Immature natural killer cell (primary cell): ENCODE measurements at regions not wholly inside any gene's neighbourhood (a gene's known extent, or its start where the extent isn't known, plus 50 kb on each side); places are given as distances from the start of the nearest gene placed in this dataset.

ENCODE experiments used
- DNase-seq, 3 donors: peaks; one replicate each; pipeline ENCODE4 v3.0.0; 2022; ENCODE audit warnings: mixed read lengths in 1 of 3
- H3K27ac Mint-ChIP-seq, 6 donors: one replicate each; pipeline ENCODE4 v1.8.0; 2020; ENCODE audit warnings: mixed read lengths in 6 of 6, mild to moderate bottlenecking in 5 of 6, inconsistent platforms in 4 of 6, moderate library complexity in 3 of 6
- H3K27me3 Mint-ChIP-seq, 3 donors: one replicate each; pipeline ENCODE4 v1.8.0; 2020 to 2021; ENCODE audit warnings: low read depth in 3 of 3, mild to moderate bottlenecking in 3 of 3, mixed read lengths in 3 of 3, moderate library complexity in 3 of 3, inconsistent platforms in 1 of 3
- H3K36me3 Mint-ChIP-seq, 3 donors: one replicate each; pipeline ENCODE4 v1.8.0; 2020; ENCODE audit warnings: mixed read lengths in 3 of 3, inconsistent platforms in 2 of 3, mild to moderate bottlenecking in 2 of 3
- H3K4me1 Mint-ChIP-seq, 2 donors: one replicate each; pipeline ENCODE4 v1.8.0; 2020; ENCODE audit warnings: inconsistent platforms in 2 of 2, mild to moderate bottlenecking in 2 of 2, mixed read lengths in 2 of 2, moderate library complexity in 1 of 2
- H3K4me3 Mint-ChIP-seq, 5 donors: one replicate each; pipeline ENCODE4 v1.8.0; 2020; ENCODE audit warnings: mild to moderate bottlenecking in 5 of 5, mixed read lengths in 5 of 5, inconsistent platforms in 3 of 5, moderate library complexity in 3 of 5
- H3K9me3 Mint-ChIP-seq, 6 donors: one replicate each; pipeline ENCODE4 v1.8.0; 2020; ENCODE audit warnings: mild to moderate bottlenecking in 6 of 6, mixed read lengths in 6 of 6, inconsistent platforms in 4 of 6, moderate library complexity in 3 of 6

GRCh38 chrX:36436361-36436760 is 516.8 kb downstream of the CFAP47 start:
- Mint-ChIP-seq H3K27ac (no peak overlapping the region), H3K4me3 (no peak overlapping the region), H3K4me1 (no peaks in the 10 kb centered on the region), H3K9me3 (peaks cover 0 to 10% (median 3%) of the 10 kb centered on the region in 6 donors), H3K36me3 (no peaks in the 10 kb centered on the region), H3K27me3 (no peaks in the 10 kb centered on the region)
- no peak for DNase-seq

- DNase-seq = no peak
- no peaks in the 10 kb centered on the region for H3K27me3 Mint-ChIP-seq
- peaks cover 0 to 10% (median 2%) of the 10 kb centered on the region in 6 donors for H3K9me3 Mint-ChIP-seq
- no peaks in the 10 kb centered on the region for H3K36me3 Mint-ChIP-seq
- no peak overlapping the region for H3K27ac Mint-ChIP-seq
- H3K4me3 Mint-ChIP-seq = no peak overlapping the region
- H3K4me1 Mint-ChIP-seq = no peaks in the 10 kb centered on the region
These were observed 523.5 kb downstream of the CFAP47 start for GRCh38 chrX:36443007-36443406.

- Mint-ChIP-seq H3K4me1 (no peaks in the 10 kb centered on the region), H3K4me3 (no peak overlapping the region)
These were observed 526.0 kb downstream of the CFAP47 start for GRCh38 chrX:36445566-36445965.

GRCh38 chrX:36462142-36462541 is 542.6 kb downstream of the CFAP47 start:
- DNase-seq = no peak
- no peak overlapping the region for H3K4me3 Mint-ChIP-seq
- no peak overlapping the region for H3K27ac Mint-ChIP-seq
- peaks cover 2 to 8% (median 4%) of the 10 kb centered on the region in 6 donors for H3K9me3 Mint-ChIP-seq
- H3K4me1 Mint-ChIP-seq = no peaks in the 10 kb centered on the region
- H3K27me3 Mint-ChIP-seq = no peaks in the 10 kb centered on the region
- H3K36me3 Mint-ChIP-seq = no peaks in the 10 kb centered on the region

More at GRCh38 chrX:36445566-36445965, 526.0 kb downstream of the CFAP47 start:
- no peak overlapping the region for H3K27ac Mint-ChIP-seq
- H3K9me3 Mint-ChIP-seq = peaks cover 0 to 6% (median 2%) of the 10 kb centered on the region in 6 donors
- no peaks in the 10 kb centered on the region for H3K27me3 Mint-ChIP-seq
- H3K36me3 Mint-ChIP-seq = no peaks in the 10 kb centered on the region
- no peak for DNase-seq

- no peak overlapping the region for H3K4me3 Mint-ChIP-seq
- DNase-seq = no peak
- no peak overlapping the region for H3K27ac Mint-ChIP-seq
- H3K9me3 Mint-ChIP-seq = peaks cover 0 to 3% (median 0%) of the 10 kb centered on the region in 6 donors
- no peaks in the 10 kb centered on the region for H3K36me3 Mint-ChIP-seq
- no peaks in the 10 kb centered on the region for H3K4me1 Mint-ChIP-seq
- H3K27me3 Mint-ChIP-seq = peaks cover 0 to 5% (median 0%) of the 10 kb centered on the region in 3 donors
These were observed 527.6 kb upstream of the FAM47C start for GRCh38 chrX:36480441-36480990.

GRCh38 chrX:36501169-36501702 is 506.9 kb upstream of the FAM47C start:
- Mint-ChIP-seq H3K9me3 (peaks cover 0 to 6% (median under 1%) of the 10 kb centered on the region in 6 donors), H3K4me1 (no peaks in the 10 kb centered on the region), H3K36me3 (peaks cover 0 to 4% (median 0%) of the 10 kb centered on the region in 3 donors), H3K27ac (no peak overlapping the region), H3K27me3 (peaks cover 0 to 2% (median 0%) of the 10 kb centered on the region in 3 donors), H3K4me3 (no peak overlapping the region)
- no peak for DNase-seq

GRCh38 chrX:36504625-36505024 is 503.5 kb upstream of the FAM47C start:
- Mint-ChIP-seq H3K27me3 (peaks cover 0 to 2% (median 0%) of the 10 kb centered on the region in 3 donors), H3K9me3 (peaks cover 5 to 12% (median 7%) of the 10 kb centered on the region in 6 donors), H3K36me3 (peaks cover 0 to 4% (median 0%) of the 10 kb centered on the region in 3 donors), H3K27ac (no peak overlapping the region), H3K4me3 (no peak overlapping the region), H3K4me1 (no peaks in the 10 kb centered on the region)
- DNase-seq = no peak

GRCh38 chrX:36508042-36508441 is 500.1 kb upstream of the FAM47C start:
- Mint-ChIP-seq H3K4me3 (no peak overlapping the region), H3K9me3 (peaks cover 3 to 20% (median 9%) of the 10 kb centered on the region in 6 donors), H3K27me3 (no peaks in the 10 kb centered on the region), H3K4me1 (no peaks in the 10 kb centered on the region), H3K27ac (no peak overlapping the region), H3K36me3 (peaks cover 0 to 1% (median 0%) of the 10 kb centered on the region in 3 donors)
- no peak for DNase-seq

GRCh38 chrX:36510736-36511135 is 497.4 kb upstream of the FAM47C start:
- Mint-ChIP-seq H3K27me3 (peaks cover 0 to 3% (median 2%) of the 10 kb centered on the region in 3 donors), H3K4me1 (no peaks in the 10 kb centered on the region), H3K4me3 (no peak overlapping the region), H3K27ac (no peak overlapping the region), H3K9me3 (peaks cover 2 to 32% (median 10%) of the 10 kb centered on the region in 6 donors), H3K36me3 (peaks cover 0 to 3% (median 0%) of the 10 kb centered on the region in 3 donors)
- no peak for DNase-seq

GRCh38 chrX:36528661-36529060 is 479.5 kb upstream of the FAM47C start:
- Mint-ChIP-seq H3K9me3 (peaks cover 0 to 12% (median 1%) of the 10 kb centered on the region in 6 donors), H3K27me3 (peaks cover 0 to 3% (median 0%) of the 10 kb centered on the region in 3 donors), H3K36me3 (no peaks in the 10 kb centered on the region), H3K4me3 (no peak overlapping the region), H3K27ac (no peak overlapping the region), H3K4me1 (no peaks in the 10 kb centered on the region)
- no peak for DNase-seq

- H3K4me1 Mint-ChIP-seq = no peaks in the 10 kb centered on the region
- H3K36me3 Mint-ChIP-seq = no peaks in the 10 kb centered on the region
- no peak for DNase-seq
- peaks cover 0 to 2% (median 0%) of the 10 kb centered on the region in 6 donors for H3K9me3 Mint-ChIP-seq
- no peaks in the 10 kb centered on the region for H3K27me3 Mint-ChIP-seq
- H3K27ac Mint-ChIP-seq = no peak overlapping the region
- no peak overlapping the region for H3K4me3 Mint-ChIP-seq
These were observed 473.3 kb upstream of the FAM47C start for GRCh38 chrX:36534900-36535299.

- Mint-ChIP-seq H3K27me3 (peaks cover 0 to 2% (median 1%) of the 10 kb centered on the region in 3 donors), H3K4me3 (no peak overlapping the region), H3K4me1 (no peaks in the 10 kb centered on the region), H3K9me3 (peaks cover 0 to 8% (median 1%) of the 10 kb centered on the region in 6 donors), H3K36me3 (no peaks in the 10 kb centered on the region), H3K27ac (no peak overlapping the region)
- no peak for DNase-seq
These were observed 464.7 kb upstream of the FAM47C start for GRCh38 chrX:36543499-36543898.

GRCh38 chrX:36562986-36563385 is 445.2 kb upstream of the FAM47C start:
- Mint-ChIP-seq H3K9me3 (peaks cover 0 to 6% (median 0%) of the 10 kb centered on the region in 6 donors), H3K27me3 (peaks cover 0 to 4% (median 2%) of the 10 kb centered on the region in 3 donors), H3K4me3 (no peak overlapping the region), H3K36me3 (no peaks in the 10 kb centered on the region), H3K27ac (no peak overlapping the region), H3K4me1 (no peaks in the 10 kb centered on the region)
- no peak for DNase-seq

GRCh38 chrX:36568946-36569345 is 439.2 kb upstream of the FAM47C start:
- Mint-ChIP-seq H3K36me3 (no peaks in the 10 kb centered on the region), H3K9me3 (peaks cover 0 to 6% (median 0%) of the 10 kb centered on the region in 6 donors), H3K27ac (no peak overlapping the region), H3K4me3 (no peak overlapping the region), H3K27me3 (peaks cover 0 to 4% (median 0%) of the 10 kb centered on the region in 3 donors), H3K4me1 (no peaks in the 10 kb centered on the region)
- DNase-seq = no peak

GRCh38 chrX:36573720-36574119 is 434.4 kb upstream of the FAM47C start:
- Mint-ChIP-seq H3K4me1 (no peaks in the 10 kb centered on the region), H3K27me3 (peaks cover 0 to 2% (median 0%) of the 10 kb centered on the region in 3 donors), H3K4me3 (no peak overlapping the region), H3K9me3 (peaks cover 0 to 2% (median 0%) of the 10 kb centered on the region in 6 donors), H3K36me3 (no peaks in the 10 kb centered on the region), H3K27ac (no peak overlapping the region)
- DNase-seq = no peak
